ENCODE measurements at regions not wholly inside any gene's neighbourhood (a gene's known extent, or its start where the extent isn't known, plus 50 kb on each side); places are given as distances from the start of the nearest gene placed in this dataset.

- ChIA-PET POLR2A (no interaction called here), CTCF (interaction anchor here (1.0 to 3.2 kb wide), 7 partner anchors 9 to 330 kb away, joined by 3 to 16 read pairs (median 5); no protein-coding TSS in a partner anchor)
- no peaks in the 10 kb centered on the region for H3K36me3 ChIP-seq (replicated peaks in 1 of 2; ENCODE audit: control insufficient read depth in 1 of 2, insufficient read depth in 2 of 2, low read length in 1 of 2)
- no peaks in the 10 kb centered on the region for H3K27me3 ChIP-seq (ENCODE audit: insufficient read depth)
- no peaks in the 10 kb centered on the region for H3F3A ChIP-seq (replicated peaks; ENCODE audit: insufficient read depth)
- H3K9me2 ChIP-seq, result no peaks in the 10 kb centered on the region
- peaks cover 0 to 20% of the 10 kb centered on the region in 2 experiments; a peak in 2 of 4 replicates for H3K4me1 ChIP-seq (ENCODE audit: control insufficient read depth in 1 of 2, insufficient read depth in 2 of 2, low read depth in 1 of 2, low read length in 1 of 2)
- no peak for TF ChIP-seq GABPA (IDR thresholded peaks at IDR 0.05; ENCODE audit: low read depth)
- H3K79me2 ChIP-seq (ENCODE audit: insufficient read depth), result no peaks in the 10 kb centered on the region
- H3K9ac ChIP-seq, result no peak overlapping the region
- H4K20me1 ChIP-seq (ENCODE audit: insufficient read depth), result no peaks in the 10 kb centered on the region
- H3K4me3 ChIP-seq (ENCODE audit: low read depth in 2 of 2, low read length in 1 of 2), result no peak overlapping the region
- no peak overlapping the region for H2AFZ ChIP-seq (ENCODE audit: low read depth)
- no peak overlapping the region for H3K4me2 ChIP-seq
- 80% methylated on average over 2 of the region's 2 CpGs for WGBS (ENCODE audit: low lambda C conversion rate)
- no peaks in the 10 kb centered on the region for H3K9me3 ChIP-seq
- no peak for DNase-seq
- peak overlapping the region in 1 of 2 experiments; percentile 74; a peak in 2 of 4 replicates for H3K27ac ChIP-seq (ENCODE audit: low read depth in 2 of 2, low read length in 1 of 2)
These were observed 285.6 kb downstream of the ETS1 start for GRCh38 chr11:128301756-128302155.

GRCh38 chr11:128300785-128301184 lies 286.6 kb downstream of the ETS1 start:
- Histone ChIP-seq H3K4me2 (no peak overlapping the region), H3K9ac (no peak overlapping the region), H3K4me1 (ENCODE audit: control insufficient read depth in 1 of 2, insufficient read depth in 2 of 2, low read depth in 1 of 2, low read length in 1 of 2) (peaks cover 0 to 20% of the 10 kb centered on the region in 2 experiments; a peak in 2 of 4 replicates), H3K36me3 (replicated peaks in 1 of 2; ENCODE audit: control insufficient read depth in 1 of 2, insufficient read depth in 2 of 2, low read length in 1 of 2) (no peaks in the 10 kb centered on the region), H3K9me2 (no peaks in the 10 kb centered on the region), H3K27ac (ENCODE audit: low read depth in 2 of 2, low read length in 1 of 2) (no peak overlapping the region), H4K20me1 (ENCODE audit: insufficient read depth) (no peaks in the 10 kb centered on the region), H3K4me3 (ENCODE audit: low read depth in 2 of 2, low read length in 1 of 2) (no peak overlapping the region), H3K79me2 (ENCODE audit: insufficient read depth) (no peaks in the 10 kb centered on the region), H3K27me3 (ENCODE audit: insufficient read depth) (no peaks in the 10 kb centered on the region), H3K9me3 (no peaks in the 10 kb centered on the region), H2AFZ (ENCODE audit: low read depth) (no peak overlapping the region), H3F3A (replicated peaks; ENCODE audit: insufficient read depth) (no peaks in the 10 kb centered on the region)
- ChIA-PET CTCF (interaction anchor here (1.0 to 3.2 kb wide), 5 partner anchors 8 to 331 kb away, joined by 3 to 16 read pairs (median 5); no protein-coding TSS in a partner anchor), POLR2A (no interaction called here)
- no peak for DNase-seq
- 76% methylated on average over 2 of the region's 2 CpGs for WGBS (ENCODE audit: low lambda C conversion rate)
- TF ChIP-seq USF1 (IDR thresholded peaks at IDR 0.05; ENCODE audit: borderline replicate concordance, low read depth) (no peak), MEF2A (IDR thresholded peaks at IDR 0.05; ENCODE audit: borderline replicate concordance, low read depth) (no peak)

- Histone ChIP-seq H3K9me3 (no peaks in the 10 kb centered on the region), H3K4me1 (ENCODE audit: control insufficient read depth in 1 of 2, insufficient read depth in 2 of 2, low read depth in 1 of 2, low read length in 1 of 2) (peaks cover 0 to 20% of the 10 kb centered on the region in 2 experiments; a peak in 2 of 4 replicates), H3K27me3 (ENCODE audit: insufficient read depth) (no peaks in the 10 kb centered on the region), H3F3A (replicated peaks; ENCODE audit: insufficient read depth) (no peaks in the 10 kb centered on the region), H3K36me3 (replicated peaks in 1 of 2; ENCODE audit: control insufficient read depth in 1 of 2, insufficient read depth in 2 of 2, low read length in 1 of 2) (no peaks in the 10 kb centered on the region), H3K79me2 (ENCODE audit: insufficient read depth) (no peaks in the 10 kb centered on the region), H3K4me3 (ENCODE audit: low read depth in 2 of 2, low read length in 1 of 2) (no peak overlapping the region), H3K27ac (ENCODE audit: low read depth in 2 of 2, low read length in 1 of 2) (no peak overlapping the region), H3K9ac (no peak overlapping the region), H4K20me1 (ENCODE audit: insufficient read depth) (no peaks in the 10 kb centered on the region), H2AFZ (ENCODE audit: low read depth) (no peak overlapping the region), H3K9me2 (no peaks in the 10 kb centered on the region), H3K4me2 (no peak overlapping the region)
- CTCF ChIA-PET, result interaction anchor here (0.8 to 3.3 kb wide), 7 partner anchors 9 to 333 kb away, joined by 3 to 16 read pairs (median 4); no protein-coding TSS in a partner anchor
- no peak for TF ChIP-seq RCOR1 (IDR thresholded peaks at IDR 0.05; ENCODE audit: low read length)
- no peak for TF ChIP-seq CHD2 (IDR thresholded peaks at IDR 0.05; ENCODE audit: low read length, partially characterized antibody)
- no peak for TF ChIP-seq USF2 (IDR thresholded peaks at IDR 0.05; ENCODE audit: borderline replicate concordance, low read depth, low read length)
- TF ChIP-seq TEAD4 (IDR thresholded peaks at IDR 0.05; ENCODE audit: borderline replicate concordance, insufficient read depth), result no peak
- TF ChIP-seq RXRA (IDR thresholded peaks at IDR 0.05; ENCODE audit: borderline replicate concordance, low read depth), result no peak
- TF ChIP-seq GABPA (IDR thresholded peaks at IDR 0.05; ENCODE audit: low read depth), result no peak
- no peak for TF ChIP-seq RAD21 (IDR thresholded peaks at IDR 0.05; ENCODE audit: low read length)
- no peak for TF ChIP-seq FOXM1 (IDR thresholded peaks at IDR 0.05; ENCODE audit: low read depth)
- TF ChIP-seq MAX (IDR thresholded peaks at IDR 0.05; ENCODE audit: low read depth), result no peak
- TF ChIP-seq EP300 (IDR thresholded peaks at IDR 0.05; ENCODE audit: borderline replicate concordance in 1 of 2, low read depth in 1 of 2, low read length in 1 of 2), result no peak
- TF ChIP-seq NRF1 (IDR thresholded peaks at IDR 0.05; ENCODE audit: low read depth, low read length), result no peak
- no peak for TF ChIP-seq EZH2phosphoT487 (IDR thresholded peaks at IDR 0.05; ENCODE audit: borderline replicate concordance, low read depth)
- no peak for TF ChIP-seq SIN3A (IDR thresholded peaks at IDR 0.05; ENCODE audit: borderline replicate concordance, low read depth, low read length)
- no peak for TF ChIP-seq FOSL2 (IDR thresholded peaks at IDR 0.05; ENCODE audit: borderline replicate concordance, low read depth)
- TF ChIP-seq SMC3 (IDR thresholded peaks at IDR 0.05; ENCODE audit: low read depth, low read length), result no peak
- TF ChIP-seq TAF1 (IDR thresholded peaks at IDR 0.05; ENCODE audit: borderline replicate concordance, low read depth, low read length), result no peak
- no peak for TF ChIP-seq RFX5 (IDR thresholded peaks at IDR 0.05; ENCODE audit: low read length)
- TF ChIP-seq FOXJ3 (CRISPR knock-in tag; IDR thresholded peaks at IDR 0.05), result no peak
- POLR2A ChIA-PET, result no interaction called here
- DNase-seq, result no peak
- 86% methylated on average over 6 of the region's 6 CpGs for WGBS (ENCODE audit: low lambda C conversion rate)
These were observed 288.1 kb downstream of the ETS1 start for GRCh38 chr11:128299132-128299726.

Data from SK-N-SH (cell line).